HG03135 (cell line): ENCODE measurements at regions not wholly inside any gene's neighbourhood (a gene's known extent, or its start where the extent isn't known, plus 50 kb on each side); places are given as distances from the start of the nearest gene placed in this dataset.
"Not testable (repeated sequence)": the region's sequence is repeated elsewhere in the genome, so short reads cannot be mapped to it uniquely, and the experiment has no call there.

ENCODE experiments used
- ATAC-seq: cut with Tn5 transposase; IDR thresholded peaks from one replicate; pipeline ENCODE4 v1.9.1; 2021; ENCODE audit warnings: mild to moderate bottlenecking, moderate library complexity; ENCODE audit not compliant: unreplicated experiment

GRCh38 chr15:96466389-96466947, 136.0 kb downstream of the NR2F2 start:
- ATAC-seq: no peak

- no peak for ATAC-seq
Observed at GRCh38 chr15:96468036-96468435, 137.5 kb downstream of the NR2F2 start.

- ATAC-seq: no peak
Observed at GRCh38 chr15:96470681-96471310, 140.3 kb downstream of the NR2F2 start.

GRCh38 chr15:96472681-96473080, 142.2 kb downstream of the NR2F2 start:
- ATAC-seq: no peak

- ATAC-seq: no peak
Observed at GRCh38 chr15:96473556-96473955, 143.1 kb downstream of the NR2F2 start.

GRCh38 chr15:96474231-96474664, 143.7 kb downstream of the NR2F2 start:
- ATAC-seq: no peak

- no peak for ATAC-seq
Observed at GRCh38 chr15:96477227-96477626, 146.7 kb downstream of the NR2F2 start.

- ATAC-seq: not testable (repeated sequence)
Observed at GRCh38 chr15:96484412-96484811, 153.9 kb downstream of the NR2F2 start.

- ATAC-seq: no peak
Observed at GRCh38 chr15:96484830-96485229, 154.3 kb downstream of the NR2F2 start.

GRCh38 chr15:96487245-96487644, 156.7 kb downstream of the NR2F2 start:
- no peak for ATAC-seq

- not testable (repeated sequence) for ATAC-seq
Observed at GRCh38 chr15:96491066-96491699, 160.7 kb downstream of the NR2F2 start.

GRCh38 chr15:96491700-96492644, 161.5 kb downstream of the NR2F2 start:
- not testable (repeated sequence) for ATAC-seq

GRCh38 chr15:96494505-96494904, 164.0 kb downstream of the NR2F2 start:
- ATAC-seq: no peak

- no peak for ATAC-seq
Observed at GRCh38 chr15:96495386-96495785, 164.9 kb downstream of the NR2F2 start.

- no peak for ATAC-seq
Observed at GRCh38 chr15:96497951-96498350, 167.5 kb downstream of the NR2F2 start.

- no peak for ATAC-seq
Observed at GRCh38 chr15:96500508-96500907, 170.0 kb downstream of the NR2F2 start.

GRCh38 chr15:96501362-96501761, 170.9 kb downstream of the NR2F2 start:
- ATAC-seq: no peak

GRCh38 chr15:96502196-96502595, 171.7 kb downstream of the NR2F2 start:
- ATAC-seq: no peak

GRCh38 chr15:96503276-96503675, 172.8 kb downstream of the NR2F2 start:
- no peak for ATAC-seq

GRCh38 chr15:96504371-96504770, 173.9 kb downstream of the NR2F2 start:
- no peak for ATAC-seq

GRCh38 chr15:96505014-96505413, 174.5 kb downstream of the NR2F2 start:
- ATAC-seq: no peak
